ENCODE measurements at regions not wholly inside any gene's neighbourhood (a gene's known extent, or its start where the extent isn't known, plus 50 kb on each side); places are given as distances from the start of the nearest gene placed in this dataset.

DNA sequence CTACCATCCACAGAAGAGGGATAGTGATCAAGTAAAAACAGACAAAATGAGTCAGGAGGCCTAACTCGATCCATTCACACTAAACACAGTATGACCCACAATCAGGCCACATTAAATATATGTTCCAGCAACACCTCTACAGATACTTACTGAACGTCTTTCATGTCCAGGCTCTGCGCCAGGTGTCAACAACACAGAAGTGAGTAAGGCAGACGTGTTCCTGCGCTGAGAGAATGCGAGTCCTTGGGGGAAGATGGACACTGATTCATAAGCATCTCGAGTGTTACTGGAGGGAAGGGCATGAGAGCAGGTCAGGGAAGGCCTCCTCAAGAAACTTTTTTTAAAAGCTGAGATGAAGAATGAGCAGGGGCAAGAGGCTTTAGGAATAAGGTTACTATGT, 164.3 kb upstream of the CLINT1 start:
- TF ChIP-seq TCF12 (IDR thresholded peaks at IDR 0.05; ENCODE audit: low read depth, low read length) (no peak), ZBTB33 (IDR thresholded peaks at IDR 0.05) (no peak), JUNB (IDR thresholded peaks at IDR 0.05) (no peak), HCFC1 (IDR thresholded peaks at IDR 0.05; ENCODE audit: low read length) (no peak)
